Fibroblast of peridontal ligament (primary cell): ENCODE measurements at regions not wholly inside any gene's neighbourhood (a gene's known extent, or its start where the extent isn't known, plus 50 kb on each side); places are given as distances from the start of the nearest gene placed in this dataset.

Experiments used
- DNase-seq: peaks from one replicate; pipeline ENCODE4 v3.0.0-alpha.2; 2010; ENCODE audit errors: extremely low read depth

DNA sequence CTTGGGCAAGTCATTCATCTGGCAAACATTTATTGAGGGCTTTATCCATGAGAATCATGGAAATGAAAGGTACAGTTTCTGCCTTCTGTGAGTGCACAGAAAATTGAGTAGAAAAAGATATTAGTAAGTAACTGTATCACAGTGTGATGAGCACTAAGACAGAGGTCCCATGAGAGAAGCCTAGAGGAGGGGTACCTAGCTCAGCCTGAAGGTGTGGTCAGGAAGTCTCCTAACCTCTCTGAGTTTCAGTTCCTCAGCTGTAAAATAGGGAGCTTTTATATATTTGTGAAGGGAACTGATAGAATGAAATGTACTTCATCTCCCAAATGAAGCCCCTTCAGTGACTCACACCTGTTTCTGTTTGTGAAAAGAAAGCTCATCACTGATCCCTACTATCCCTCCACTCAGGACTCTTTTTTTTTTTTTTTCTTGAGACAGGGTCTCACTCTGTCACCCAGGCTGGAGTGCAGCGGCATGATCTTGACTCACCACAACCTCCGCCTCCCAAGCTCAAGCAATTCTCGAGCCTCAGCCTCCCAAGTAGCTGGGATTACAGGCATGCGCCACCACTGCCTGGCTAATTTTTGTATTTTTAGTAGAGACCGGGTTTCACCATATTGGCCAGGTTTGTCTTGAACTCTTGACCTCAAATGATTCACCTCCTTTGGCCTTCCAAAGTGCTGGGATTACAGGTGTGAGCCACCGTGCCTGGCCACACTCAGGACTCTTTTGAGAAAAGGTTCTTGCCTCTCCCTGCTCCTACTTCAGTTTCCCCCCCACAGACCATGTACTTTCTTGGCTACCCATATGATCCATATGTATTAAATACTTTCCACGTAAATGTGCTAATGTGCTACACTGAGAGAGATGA is 93.7 kb upstream of the FUT8 start:
- no peak for DNase-seq

DNA sequence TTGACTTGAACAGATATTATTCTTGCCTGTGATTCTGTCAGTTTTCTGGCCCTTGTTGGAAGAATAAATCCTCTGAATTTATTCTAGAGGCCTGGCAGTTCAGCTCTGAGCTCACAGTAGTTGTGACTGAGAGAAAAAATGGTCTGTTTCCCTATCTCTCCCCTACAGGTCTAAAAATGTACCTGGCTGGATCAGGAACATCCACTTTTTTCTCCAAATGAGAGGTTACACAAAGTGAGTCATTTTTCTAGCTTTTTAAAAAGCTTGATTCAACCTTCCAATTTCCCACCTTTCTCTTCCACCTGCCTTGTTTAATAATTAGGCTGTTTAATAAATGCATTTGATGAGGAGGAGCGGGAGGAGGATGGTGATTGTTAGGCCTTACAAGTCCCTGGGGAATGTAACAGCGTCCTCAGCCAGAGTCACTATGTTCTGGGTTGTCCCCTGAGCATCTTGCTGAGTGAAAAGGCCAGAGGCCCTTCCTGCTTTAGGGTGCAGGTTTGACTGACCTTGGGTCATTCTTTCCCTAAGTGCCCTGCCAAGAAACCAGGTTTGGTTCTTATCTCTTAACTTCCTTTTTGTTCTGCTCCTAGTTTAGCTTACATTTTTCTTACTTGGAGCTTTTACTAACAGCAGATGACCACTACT is 91.7 kb upstream of the FUT8 start:
- DNase-seq: no peak

- no peak for DNase-seq
These were observed 91.1 kb upstream of the FUT8 start for GRCh38 chr14:65321370-65321875.

DNA sequence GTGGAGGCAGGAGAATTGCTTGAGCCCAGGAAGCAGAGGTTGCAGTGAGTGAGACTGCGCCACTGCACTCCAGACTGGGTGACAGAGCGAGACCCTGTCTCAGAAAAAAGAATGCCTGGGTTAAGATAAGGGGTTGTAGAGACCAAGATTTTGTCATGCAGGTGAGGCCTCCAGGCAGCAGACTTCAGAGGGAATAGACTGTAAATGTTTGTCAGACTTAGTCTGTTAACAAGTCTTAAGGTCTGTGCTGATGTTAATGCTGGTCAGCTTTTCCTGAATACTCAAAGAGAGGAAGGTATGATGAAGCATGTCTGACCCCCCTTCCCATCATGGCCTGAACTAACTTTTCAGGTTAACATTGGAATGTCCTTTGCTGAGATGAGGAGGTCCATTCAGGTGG is 83.0 kb upstream of the FUT8 start:
- no peak for DNase-seq

GRCh38 chr14:65329911-65330310 is 82.6 kb upstream of the FUT8 start:
- DNase-seq: no peak

- DNase-seq: no peak
These were observed 82.1 kb upstream of the FUT8 start for GRCh38 chr14:65330416-65330815.

DNA sequence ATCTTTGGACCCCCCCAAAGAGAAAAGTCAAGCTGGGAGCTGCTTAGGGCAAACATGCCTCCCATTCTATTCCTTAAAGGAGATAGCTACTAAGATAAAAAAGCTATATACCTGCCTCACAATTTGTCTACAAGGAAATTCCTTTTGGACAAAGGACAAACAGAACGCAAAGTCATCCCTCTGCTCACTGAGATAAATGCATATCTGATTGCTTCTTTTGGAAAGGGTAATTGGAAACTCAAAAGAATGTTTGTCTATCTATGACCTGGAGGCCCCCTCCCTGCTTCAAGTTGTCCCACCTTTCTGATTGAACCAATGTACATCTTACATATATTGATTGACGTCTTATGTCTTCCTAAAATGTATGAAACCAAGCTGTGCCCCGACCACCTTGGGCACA is 80.9 kb upstream of the FUT8 start:
- DNase-seq: no peak

DNA sequence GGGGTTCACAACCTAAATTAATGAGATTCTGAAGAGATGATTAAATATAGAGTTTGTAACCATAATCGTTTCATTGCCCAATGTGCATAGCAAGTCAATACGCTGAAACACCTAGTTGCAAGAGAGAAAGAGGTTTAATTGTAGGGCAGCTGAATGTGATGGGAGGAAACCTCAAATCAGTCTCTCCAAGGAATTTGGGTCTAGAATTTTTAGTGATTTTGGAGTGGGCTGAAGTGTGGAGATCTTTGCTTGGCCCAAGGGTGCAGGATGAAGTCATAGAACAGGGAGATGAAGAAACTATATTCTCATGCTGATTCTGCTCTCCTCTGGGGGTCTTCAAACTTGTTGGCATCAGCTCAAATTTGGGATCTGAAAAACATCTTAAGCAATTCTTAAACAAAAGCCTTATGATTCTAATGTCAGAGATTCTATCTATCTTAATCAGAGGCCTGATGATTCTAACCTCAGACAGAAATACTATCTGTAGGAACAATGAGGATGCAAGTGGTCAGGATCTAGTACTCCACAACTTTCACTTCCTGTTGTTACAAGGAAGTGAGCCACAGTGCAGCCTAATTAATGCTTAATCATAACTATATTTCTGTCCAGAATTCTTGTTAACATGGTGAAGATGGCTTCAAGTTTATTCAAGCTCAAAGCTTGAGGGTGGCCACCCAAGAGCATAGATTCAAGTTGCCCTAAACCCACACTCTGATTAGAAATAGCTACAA is 80.2 kb upstream of the FUT8 start:
- no peak for DNase-seq

GRCh38 chr14:65333943-65334687 is 78.4 kb upstream of the FUT8 start:
- DNase-seq: peak; percentile 94

- no peak for DNase-seq
These were observed 77.6 kb upstream of the FUT8 start for GRCh38 chr14:65334765-65335410.

DNA sequence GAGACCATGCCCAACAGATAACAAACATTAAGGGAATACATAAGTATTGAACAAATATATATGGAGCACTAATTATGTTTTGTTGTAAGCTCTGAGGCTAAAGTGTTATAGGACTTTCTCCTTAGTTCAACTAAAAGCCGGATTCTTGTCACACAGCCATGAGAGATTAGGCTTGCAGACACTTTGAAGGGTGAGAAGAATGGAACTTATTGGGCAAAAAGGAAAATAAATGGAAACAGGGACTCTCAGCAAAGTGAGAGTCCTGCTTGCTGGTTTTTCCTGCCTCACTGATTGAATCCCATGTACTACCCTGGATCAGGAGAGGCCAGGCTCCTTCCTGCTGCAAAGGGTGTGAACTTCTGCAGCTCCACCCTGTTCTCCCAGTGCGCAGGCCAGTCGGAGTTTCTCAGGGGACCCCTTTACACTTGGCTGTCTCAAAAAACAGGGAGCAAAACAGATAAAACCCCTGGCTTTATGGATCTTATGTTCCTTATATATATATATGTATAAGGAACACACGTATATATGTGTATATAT is 77.1 kb upstream of the FUT8 start:
- no peak for DNase-seq

- peak; percentile 74 for DNase-seq
These were observed 76.3 kb upstream of the FUT8 start for GRCh38 chr14:65336191-65336591.

DNA sequence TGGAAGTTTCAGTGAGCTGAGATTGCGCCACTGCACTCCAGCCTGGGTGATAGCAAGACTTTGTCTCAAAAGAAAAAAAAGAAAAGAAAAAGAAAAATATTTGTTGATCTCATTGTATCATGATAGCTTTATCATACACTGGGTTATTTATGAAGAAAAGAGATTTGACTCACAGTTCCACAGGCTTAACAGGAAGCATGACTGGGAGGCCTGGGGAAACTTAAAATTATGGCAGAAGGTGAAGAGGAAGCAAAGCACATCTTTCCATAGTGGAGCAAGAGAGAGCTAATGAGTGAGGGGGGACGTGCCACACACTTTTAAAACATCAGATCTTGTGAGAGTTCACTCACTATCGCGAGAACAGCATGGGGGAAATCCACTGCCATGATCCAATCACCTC is 72.7 kb upstream of the FUT8 start:
- no peak for DNase-seq

- DNase-seq: no peak
These were observed 68.5 kb upstream of the FUT8 start for GRCh38 chr14:65344011-65344410.

- peak; percentile 55 for DNase-seq
These were observed 67.3 kb upstream of the FUT8 start for GRCh38 chr14:65345266-65345665.

GRCh38 chr14:65346474-65346873 is 66.1 kb upstream of the FUT8 start:
- no peak for DNase-seq

- no peak for DNase-seq
These were observed 65.6 kb upstream of the FUT8 start for GRCh38 chr14:65346895-65347294.

GRCh38 chr14:65348137-65348536 is 64.4 kb upstream of the FUT8 start:
- no peak for DNase-seq

GRCh38 chr14:65349100-65349499 is 63.4 kb upstream of the FUT8 start:
- no peak for DNase-seq

DNA sequence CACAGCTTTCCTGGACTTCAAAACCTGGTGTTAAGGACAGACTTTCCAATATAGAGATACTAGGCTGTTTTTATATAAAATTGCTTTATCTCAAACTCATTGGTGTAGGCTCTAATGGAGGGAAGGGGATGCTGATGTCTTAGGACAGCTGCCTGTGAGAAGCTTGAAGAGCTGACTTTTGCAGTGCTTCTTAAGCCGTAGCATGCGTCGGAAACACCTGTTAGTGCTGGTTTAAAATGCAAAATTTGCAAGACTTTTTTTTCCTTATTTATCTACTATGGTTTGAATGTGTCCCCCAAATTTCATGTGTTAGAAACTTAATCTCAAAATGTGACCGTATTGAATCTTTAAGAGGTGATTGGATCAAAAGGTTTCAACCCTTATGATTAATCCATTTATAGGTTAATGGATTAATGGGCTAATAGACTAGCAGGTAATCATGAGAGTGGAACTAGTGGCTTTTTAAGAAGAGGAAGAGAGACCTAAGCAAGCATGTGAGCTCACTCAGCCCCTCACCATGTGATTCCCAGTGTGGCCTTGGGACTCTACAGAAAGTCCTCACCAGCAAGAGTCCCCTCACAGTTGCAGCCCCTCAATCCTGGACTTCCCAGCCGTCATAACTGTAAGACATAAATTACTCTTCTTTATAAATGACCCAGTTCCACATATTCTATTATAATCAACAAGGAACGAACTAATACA is 60.9 kb upstream of the FUT8 start:
- no peak for DNase-seq
